ENCODE measurements at regions not wholly inside any gene's neighbourhood (a gene's known extent, or its start where the extent isn't known, plus 50 kb on each side); places are given as distances from the start of the nearest gene placed in this dataset.

DNA sequence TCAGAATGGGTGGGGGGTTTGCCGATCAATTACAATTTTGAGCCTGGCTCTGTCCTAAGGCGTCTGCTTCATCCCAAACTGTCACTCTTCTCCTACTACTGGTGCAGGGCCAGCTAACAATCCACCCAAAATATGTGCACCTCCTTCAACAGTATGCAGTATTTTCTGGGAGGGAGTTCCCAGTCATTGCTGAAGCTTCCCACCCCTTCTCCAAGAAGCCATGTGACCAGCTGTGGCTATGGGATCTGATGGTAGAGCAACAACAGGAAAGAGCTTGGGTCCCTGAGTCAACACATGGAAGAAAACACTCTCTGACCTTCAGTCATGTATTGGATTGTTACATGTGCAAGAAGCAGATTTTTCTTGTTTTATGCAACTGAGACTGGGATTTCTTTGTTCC, 185.7 kb upstream of the GHITM start:
- peaks cover 6% of the 10 kb centered on the region for H3K27me3 ChIP-seq (ENCODE audit: insufficient read depth, low read length)
- H3K27ac ChIP-seq (ENCODE audit: low read depth, low read length) = no peak overlapping the region
- CTCF ChIA-PET = no interaction called here

More for the DNA sequence above, 185.7 kb upstream of the GHITM start:
- POLR2A ChIA-PET = no interaction called here
- ATAC-seq (no peak), DNase-seq (ENCODE audit: low read depth, low spot score) (no peak)
- no peak overlapping the region for H3K4me3 ChIP-seq (replicated peaks in 1 of 2; ENCODE audit: low read depth in 1 of 2, low read length in 2 of 2)
- no peaks in the 10 kb centered on the region for H3K4me1 ChIP-seq (ENCODE audit: control insufficient read depth in 1 of 2, insufficient read depth in 2 of 2, low read length in 2 of 2)
- BruUV-seq (replicated peaks) = no TSS peak
- H3K9me3 ChIP-seq (ENCODE audit: control insufficient read depth in 1 of 2, insufficient read depth in 1 of 2, low read depth in 1 of 2, low read length in 2 of 2) = no peaks in the 10 kb centered on the region
- TF ChIP-seq FOSL1 (IDR thresholded peaks at IDR 0.05; ENCODE audit: low read depth) (no peak), SP1 (IDR thresholded peaks at IDR 0.05; ENCODE audit: low read depth) (no peak), SRF (IDR thresholded peaks at IDR 0.05; ENCODE audit: low read depth) (no peak), RAD21 (IDR thresholded peaks at IDR 0.05; ENCODE audit: low read depth) (no peak), EGR1 (IDR thresholded peaks at IDR 0.05; ENCODE audit: low read depth) (no peak), EZH2 (IDR thresholded peaks at IDR 0.05) (no peak), EZH2phosphoT487 (IDR thresholded peaks at IDR 0.05; ENCODE audit: borderline replicate concordance) (no peak), CBX3 (IDR thresholded peaks at IDR 0.05; ENCODE audit: low read depth) (no peak), CEBPB (IDR thresholded peaks at IDR 0.05; ENCODE audit: low read depth) (no peak), POLR2A (IDR thresholded peaks at IDR 0.05; ENCODE audit: borderline replicate concordance, extremely low read depth, insufficient read depth, insufficient read length) (no peak), ELF1 (IDR thresholded peaks at IDR 0.05; ENCODE audit: borderline replicate concordance, low read depth) (no peak), SIN3A (IDR thresholded peaks at IDR 0.05; ENCODE audit: low read depth) (no peak), ZFX (IDR thresholded peaks at IDR 0.05) (no peak), ZNF274 (IDR thresholded peaks at IDR 0.05; ENCODE audit: low read depth, low read length) (no peak), JUND (IDR thresholded peaks at IDR 0.05) (no peak), TCF7L2 (IDR thresholded peaks at IDR 0.05; ENCODE audit: borderline replicate concordance, extremely low read depth, insufficient read depth, insufficient read length) (no peak)
- TF ChIP-seq, protein P1, sequence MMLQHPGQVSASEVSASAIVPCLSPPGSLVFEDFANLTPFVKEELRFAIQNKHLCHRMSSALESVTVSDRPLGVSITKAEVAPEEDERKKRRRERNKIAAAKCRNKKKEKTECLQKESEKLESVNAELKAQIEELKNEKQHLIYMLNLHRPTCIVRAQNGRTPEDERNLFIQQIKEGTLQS (IDR thresholded peaks at IDR 0.05) = no peak
- TF ChIP-seq, protein P2, sequence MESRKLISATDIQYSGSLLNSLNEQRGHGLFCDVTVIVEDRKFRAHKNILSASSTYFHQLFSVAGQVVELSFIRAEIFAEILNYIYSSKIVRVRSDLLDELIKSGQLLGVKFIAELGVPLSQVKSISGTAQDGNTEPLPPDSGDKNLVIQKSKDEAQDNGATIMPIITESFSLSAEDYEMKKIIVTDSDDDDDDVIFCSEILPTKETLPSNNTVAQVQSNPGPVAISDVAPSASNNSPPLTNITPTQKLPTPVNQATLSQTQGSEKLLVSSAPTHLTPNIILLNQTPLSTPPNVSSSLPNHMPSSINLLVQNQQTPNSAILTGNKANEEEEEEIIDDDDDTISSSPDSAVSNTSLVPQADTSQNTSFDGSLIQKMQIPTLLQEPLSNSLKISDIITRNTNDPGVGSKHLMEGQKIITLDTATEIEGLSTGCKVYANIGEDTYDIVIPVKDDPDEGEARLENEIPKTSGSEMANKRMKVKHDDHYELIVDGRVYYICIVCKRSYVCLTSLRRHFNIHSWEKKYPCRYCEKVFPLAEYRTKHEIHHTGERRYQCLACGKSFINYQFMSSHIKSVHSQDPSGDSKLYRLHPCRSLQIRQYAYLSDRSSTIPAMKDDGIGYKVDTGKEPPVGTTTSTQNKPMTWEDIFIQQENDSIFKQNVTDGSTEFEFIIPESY (IDR thresholded peaks at IDR 0.05; ENCODE audit: extremely low read depth, insufficient replicate concordance, low read length) = no peak
- TF ChIP-seq, protein P3, sequence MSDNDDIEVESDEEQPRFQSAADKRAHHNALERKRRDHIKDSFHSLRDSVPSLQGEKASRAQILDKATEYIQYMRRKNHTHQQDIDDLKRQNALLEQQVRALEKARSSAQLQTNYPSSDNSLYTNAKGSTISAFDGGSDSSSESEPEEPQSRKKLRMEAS (IDR thresholded peaks at IDR 0.05) = no peak
- TF ChIP-seq, protein P4, sequence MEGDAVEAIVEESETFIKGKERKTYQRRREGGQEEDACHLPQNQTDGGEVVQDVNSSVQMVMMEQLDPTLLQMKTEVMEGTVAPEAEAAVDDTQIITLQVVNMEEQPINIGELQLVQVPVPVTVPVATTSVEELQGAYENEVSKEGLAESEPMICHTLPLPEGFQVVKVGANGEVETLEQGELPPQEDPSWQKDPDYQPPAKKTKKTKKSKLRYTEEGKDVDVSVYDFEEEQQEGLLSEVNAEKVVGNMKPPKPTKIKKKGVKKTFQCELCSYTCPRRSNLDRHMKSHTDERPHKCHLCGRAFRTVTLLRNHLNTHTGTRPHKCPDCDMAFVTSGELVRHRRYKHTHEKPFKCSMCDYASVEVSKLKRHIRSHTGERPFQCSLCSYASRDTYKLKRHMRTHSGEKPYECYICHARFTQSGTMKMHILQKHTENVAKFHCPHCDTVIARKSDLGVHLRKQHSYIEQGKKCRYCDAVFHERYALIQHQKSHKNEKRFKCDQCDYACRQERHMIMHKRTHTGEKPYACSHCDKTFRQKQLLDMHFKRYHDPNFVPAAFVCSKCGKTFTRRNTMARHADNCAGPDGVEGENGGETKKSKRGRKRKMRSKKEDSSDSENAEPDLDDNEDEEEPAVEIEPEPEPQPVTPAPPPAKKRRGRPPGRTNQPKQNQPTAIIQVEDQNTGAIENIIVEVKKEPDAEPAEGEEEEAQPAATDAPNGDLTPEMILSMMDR (IDR thresholded peaks at IDR 0.05 in 2 of 3, conservative IDR thresholded peaks at IDR 0.05 in 1 of 3; ENCODE audit: borderline replicate concordance in 1 of 3, insufficient read depth in 1 of 3, low read depth in 2 of 3, low read length in 2 of 3) = no peak
- H3K9ac ChIP-seq (ENCODE audit: low read length) = no peak overlapping the region
- no peaks in the 10 kb centered on the region for H3K79me2 ChIP-seq (ENCODE audit: insufficient read depth, low read length)
- no peak overlapping the region for H2AFZ ChIP-seq (ENCODE audit: low read depth, low read length, poor library complexity, severe bottlenecking)
- RAD21 ChIA-PET (ENCODE audit: low non-redundant PET in 1 of 2, low total read pairs in 2 of 2, uncharacterized antibody in 2 of 2, unreplicated experiment in 2 of 2) = no interaction called here
- no peaks in the 10 kb centered on the region for H3K36me3 ChIP-seq (ENCODE audit: control insufficient read depth in 1 of 2, insufficient read depth in 2 of 2, low read length in 2 of 2)
- H3K4me2 ChIP-seq (ENCODE audit: low read length) = no peak overlapping the region
- H3K9me2 ChIP-seq (ENCODE audit: insufficient read depth) = no peaks in the 10 kb centered on the region
- intact Hi-C loops (cut with micrococcal nuclease) = no loop called here
- H4K20me1 ChIP-seq (ENCODE audit: insufficient read depth) = no peaks in the 10 kb centered on the region

Data from HCT116 (cell line).